GM18909 (cell line): ENCODE measurements at regions not wholly inside any gene's neighbourhood (a gene's known extent, or its start where the extent isn't known, plus 50 kb on each side); places are given as distances from the start of the nearest gene placed in this dataset.

ENCODE experiments used
- ATAC-seq: cut with Tn5 transposase; IDR thresholded peaks from one replicate; pipeline ENCODE4 v1.9.1; 2021; ENCODE audit warnings: mild to moderate bottlenecking; ENCODE audit not compliant: unreplicated experiment, poor library complexity

GRCh38 chr15:96413657-96414056, 83.2 kb downstream of the NR2F2 start:
- no peak for ATAC-seq

- ATAC-seq: no peak
Observed at GRCh38 chr15:96414875-96415274, 84.4 kb downstream of the NR2F2 start.

DNA sequence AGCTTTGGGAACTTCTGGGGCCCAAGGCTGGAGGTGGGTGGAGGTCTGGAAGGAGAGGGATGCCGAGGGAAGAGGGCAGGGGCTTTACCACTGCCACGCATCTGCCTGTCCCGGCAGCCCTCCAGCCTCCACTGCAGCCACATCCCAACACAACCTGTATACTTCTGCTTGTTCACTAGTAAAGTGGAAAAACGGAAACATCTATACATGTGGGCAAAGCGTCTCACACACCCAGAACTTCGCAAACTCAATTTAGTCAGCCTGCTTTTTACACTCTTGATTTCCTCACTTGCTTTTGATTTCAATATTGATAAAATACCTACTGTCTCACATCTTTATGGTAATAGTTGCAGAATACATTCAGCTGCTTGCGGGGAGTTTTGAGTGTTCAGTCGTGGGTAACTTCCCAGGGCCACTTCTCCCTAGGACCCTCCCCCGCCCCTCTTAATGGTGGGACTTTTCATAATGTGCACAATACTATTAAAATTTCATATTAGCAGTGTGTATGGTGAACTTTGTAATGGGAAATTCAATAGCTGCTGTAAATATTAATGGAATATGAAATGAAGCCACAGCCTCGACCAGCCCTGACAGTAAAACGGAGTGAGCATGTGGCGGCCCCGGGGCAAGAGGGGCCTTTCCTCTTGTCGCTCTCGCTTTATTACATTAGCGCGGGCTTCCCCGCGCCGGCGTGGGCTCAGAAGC, 85.2 kb downstream of the NR2F2 start:
- no peak for ATAC-seq

GRCh38 chr15:96416218-96416933, 85.9 kb downstream of the NR2F2 start:
- ATAC-seq: no peak

DNA sequence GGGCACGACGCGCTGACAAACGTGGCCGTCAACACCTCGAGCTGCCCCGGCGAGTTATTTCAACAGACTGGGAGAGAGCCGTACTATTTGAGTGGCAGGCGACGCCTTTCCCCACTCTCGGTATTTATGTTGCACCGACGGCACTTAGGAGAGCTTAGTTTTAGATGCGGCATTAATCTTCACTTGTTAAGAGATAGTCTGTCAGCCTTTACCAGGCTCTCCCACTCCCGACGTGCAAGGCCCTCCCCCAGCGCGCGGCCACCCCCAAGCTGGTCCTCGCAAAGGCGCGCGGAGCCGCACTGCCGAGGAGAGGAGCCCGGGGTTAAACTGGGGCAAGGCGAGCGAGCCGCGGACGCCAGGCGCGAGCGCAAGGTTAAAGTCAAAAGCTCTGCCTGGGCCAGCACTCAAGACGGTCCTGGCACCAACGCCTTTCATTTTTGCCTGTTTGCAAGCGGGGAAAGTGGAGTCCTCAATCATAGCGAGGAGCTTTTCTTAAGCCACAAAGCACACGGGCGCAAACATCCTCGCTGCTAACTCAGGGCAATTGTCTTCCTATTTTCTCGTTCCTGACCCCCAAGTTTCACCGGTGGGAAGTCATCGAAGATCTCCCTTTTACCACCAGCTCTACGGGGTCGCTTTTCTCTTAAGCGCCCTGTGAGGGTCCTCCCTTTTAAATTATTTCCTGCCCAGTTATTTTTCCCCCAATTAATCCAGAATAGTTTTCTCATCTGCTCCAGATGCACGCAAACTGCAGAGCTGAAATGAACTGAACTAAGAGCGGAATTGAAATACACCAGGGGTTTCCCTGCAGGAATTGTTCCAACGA, 86.6 kb downstream of the NR2F2 start:
- no peak for ATAC-seq

- no peak for ATAC-seq
Observed at GRCh38 chr15:96417760-96418130, 87.2 kb downstream of the NR2F2 start.

DNA sequence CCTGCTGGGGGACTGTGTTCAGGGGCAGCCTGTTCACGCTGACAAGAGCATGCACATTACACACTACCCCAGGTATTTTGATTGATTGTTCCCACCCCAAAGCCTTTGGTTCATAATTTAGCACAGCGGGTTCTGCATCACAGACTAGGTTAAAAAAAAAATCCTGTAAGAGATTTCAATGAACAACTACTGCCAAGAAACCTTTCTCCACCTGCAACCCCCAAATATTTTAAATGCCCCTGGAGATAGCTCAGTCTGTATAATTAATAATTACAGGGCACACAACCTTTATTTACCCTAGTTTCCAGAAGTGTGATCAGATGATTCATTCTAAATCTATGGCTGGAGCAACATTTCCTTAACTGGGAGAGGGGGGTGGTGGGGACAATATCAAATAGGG, 87.6 kb downstream of the NR2F2 start:
- ATAC-seq: no peak

DNA sequence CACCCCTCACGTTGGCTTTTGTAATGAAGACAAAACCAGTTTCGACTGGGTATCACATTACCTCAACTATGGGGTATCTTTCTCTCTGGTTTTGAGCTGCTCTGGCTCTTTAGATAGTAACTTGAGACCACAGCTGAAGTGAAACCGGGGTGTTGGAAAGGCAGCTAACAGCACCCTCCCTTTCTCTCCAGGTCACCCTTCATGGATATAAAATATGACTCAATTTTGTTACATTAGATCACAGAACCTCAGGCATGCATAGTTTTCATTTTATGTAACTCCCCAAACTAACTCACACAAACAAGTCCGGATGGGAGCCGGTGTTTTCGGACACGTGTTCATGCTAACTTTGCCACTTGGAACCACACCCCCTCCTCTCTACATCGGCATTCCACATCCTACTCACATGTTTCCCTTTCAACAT, 90.7 kb downstream of the NR2F2 start:
- no peak for ATAC-seq

DNA sequence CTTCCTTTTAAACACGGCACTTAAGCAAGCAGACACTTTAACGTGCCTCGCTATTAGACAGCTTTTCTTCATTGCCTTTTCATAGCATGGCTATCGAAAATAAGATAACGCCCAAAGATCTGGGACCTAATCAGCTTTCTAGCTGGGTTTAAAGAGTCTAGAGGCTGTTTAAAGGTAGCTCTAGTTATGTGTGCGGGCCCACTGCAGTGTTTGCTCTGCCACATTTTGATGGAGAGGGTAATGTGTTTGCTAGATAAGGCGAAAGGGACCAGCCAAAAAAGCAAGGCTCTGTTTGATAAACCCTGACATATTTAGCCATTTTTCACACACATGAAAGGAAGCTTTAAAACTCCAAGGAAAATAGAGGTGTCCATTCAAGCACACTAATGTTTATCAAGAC, 91.6 kb downstream of the NR2F2 start:
- ATAC-seq: no peak

DNA sequence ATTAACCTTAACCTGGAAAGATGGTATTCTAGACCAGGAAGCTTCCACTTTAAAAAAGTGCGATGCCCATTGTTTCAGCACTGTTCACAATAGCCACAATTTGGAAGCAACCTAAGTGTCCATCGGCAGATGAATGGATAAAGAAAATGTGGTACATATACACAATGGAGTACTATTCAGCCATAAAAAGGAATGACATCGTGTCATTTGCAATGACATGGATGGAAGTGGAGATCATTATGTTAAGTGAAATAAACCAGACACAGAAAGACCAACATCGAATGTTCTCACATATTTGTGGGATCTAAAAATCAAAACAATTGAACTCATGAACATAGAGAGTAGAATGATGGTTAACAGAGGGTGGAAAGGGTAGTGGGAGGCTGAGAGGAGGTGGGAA, 94.2 kb downstream of the NR2F2 start:
- no peak for ATAC-seq

- no peak for ATAC-seq
Observed at GRCh38 chr15:96428742-96429141, 98.2 kb downstream of the NR2F2 start.

DNA sequence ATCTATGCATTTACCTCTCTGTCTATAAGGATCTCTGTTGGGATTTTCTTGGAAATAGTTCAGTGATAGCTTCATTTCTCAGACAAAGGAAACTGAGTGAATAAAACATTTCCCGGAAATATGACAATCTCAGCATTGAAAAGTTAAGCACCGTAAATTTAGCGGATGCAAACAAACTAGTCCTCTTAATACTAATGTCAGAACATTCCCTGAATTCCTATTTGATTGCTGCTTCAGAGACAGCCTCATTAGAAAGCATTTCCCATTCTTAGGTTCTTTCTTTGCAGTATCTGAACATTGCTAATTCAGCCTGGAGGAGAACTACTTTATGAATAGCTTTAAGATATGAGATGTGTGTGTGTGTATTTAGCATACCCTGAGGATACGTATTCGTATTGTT, 101.3 kb downstream of the NR2F2 start:
- ATAC-seq: no peak

DNA sequence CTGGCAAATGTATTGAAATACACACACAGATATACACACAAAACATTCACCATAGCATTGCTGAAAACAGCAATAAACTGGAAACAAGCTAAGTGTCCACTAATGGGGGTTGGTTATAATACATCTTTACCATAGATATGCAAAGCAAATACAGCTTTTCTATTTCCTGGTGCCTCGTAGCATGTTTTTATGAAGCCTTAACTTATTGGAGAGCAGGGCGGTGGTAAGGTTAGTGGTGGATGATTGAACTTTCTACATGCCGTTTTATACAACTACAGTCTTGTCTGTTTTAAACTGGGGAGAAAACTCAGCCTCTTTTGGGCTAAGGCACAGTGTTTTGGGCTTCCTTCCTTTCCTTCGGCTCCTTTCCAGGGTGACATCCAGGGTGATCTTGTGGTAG, 104.5 kb downstream of the NR2F2 start:
- no peak for ATAC-seq

GRCh38 chr15:96435841-96436240, 105.3 kb downstream of the NR2F2 start:
- no peak for ATAC-seq

- ATAC-seq: no peak
Observed at GRCh38 chr15:96440978-96441377, 110.5 kb downstream of the NR2F2 start.

GRCh38 chr15:96442076-96442475, 111.6 kb downstream of the NR2F2 start:
- no peak for ATAC-seq

DNA sequence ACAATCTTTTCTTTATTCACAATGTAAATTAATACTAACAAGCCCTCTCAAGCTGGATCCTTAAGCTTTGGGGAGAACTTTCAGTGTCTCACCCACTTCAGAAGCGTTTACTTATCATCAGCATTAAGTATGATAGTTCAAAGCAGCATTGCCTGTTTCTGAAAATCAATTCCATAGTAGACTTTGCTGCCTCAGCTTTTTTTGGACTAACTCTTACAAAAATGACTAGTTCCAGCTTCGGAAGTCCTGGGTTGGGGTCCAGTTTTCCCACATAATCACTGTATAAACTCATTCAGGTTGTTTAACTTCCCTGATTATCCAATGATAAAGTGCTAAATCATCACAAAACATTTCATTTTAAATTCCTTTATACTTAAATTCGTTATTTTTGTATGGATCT, 114.4 kb downstream of the NR2F2 start:
- ATAC-seq: no peak

- ATAC-seq: no peak
Observed at GRCh38 chr15:96448923-96449322, 118.4 kb downstream of the NR2F2 start.

- no peak for ATAC-seq
Observed at GRCh38 chr15:96457841-96458240, 127.3 kb downstream of the NR2F2 start.

GRCh38 chr15:96460106-96460505, 129.6 kb downstream of the NR2F2 start:
- no peak for ATAC-seq
